ENCODE measurements at regions not wholly inside any gene's neighbourhood (a gene's known extent, or its start where the extent isn't known, plus 50 kb on each side); places are given as distances from the start of the nearest gene placed in this dataset.

DNA sequence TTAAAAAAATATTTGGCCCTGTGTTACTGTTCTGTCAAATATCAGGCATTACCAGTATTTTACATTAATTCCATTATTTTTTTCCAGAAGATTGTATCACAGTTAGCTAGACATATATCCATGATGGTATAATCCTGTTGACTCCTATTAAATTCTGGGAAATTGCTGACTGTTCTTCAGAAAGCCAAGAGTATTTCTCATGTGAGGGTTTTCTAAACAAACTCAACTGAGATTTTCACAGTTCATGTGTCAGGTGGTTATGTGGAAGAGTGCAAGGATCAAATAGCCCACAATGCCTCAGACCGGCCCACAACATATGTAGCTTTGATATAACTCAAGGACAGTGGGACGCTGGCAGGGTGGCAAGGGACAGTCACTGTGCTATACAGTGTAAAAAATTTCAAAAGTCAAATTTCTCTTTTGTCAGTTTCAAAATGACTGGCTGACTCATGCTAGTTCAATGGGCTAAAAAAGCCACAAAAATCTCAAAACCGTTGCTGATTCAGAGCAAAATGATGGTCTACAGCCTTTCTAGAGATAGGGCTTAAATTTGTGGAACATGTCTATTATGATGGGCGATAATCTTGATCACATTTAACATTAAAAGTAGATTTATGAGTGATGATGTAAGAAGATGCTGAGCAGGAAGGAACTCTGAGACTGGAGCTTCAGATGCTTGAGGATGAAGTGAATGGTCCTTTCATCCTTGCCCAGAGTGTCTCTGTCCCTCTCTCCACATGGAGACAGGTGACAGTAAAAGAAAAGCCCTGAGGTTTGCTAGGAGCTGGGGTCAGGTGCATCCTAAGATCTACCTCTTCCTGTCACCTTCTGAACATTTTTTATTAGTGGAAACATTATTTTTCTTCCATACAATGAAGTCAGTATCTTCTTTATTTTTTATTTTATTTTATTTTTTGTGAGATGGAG is 175.8 kb upstream of the PIEZO2 start:
- TF ChIP-seq, protein P1, sequence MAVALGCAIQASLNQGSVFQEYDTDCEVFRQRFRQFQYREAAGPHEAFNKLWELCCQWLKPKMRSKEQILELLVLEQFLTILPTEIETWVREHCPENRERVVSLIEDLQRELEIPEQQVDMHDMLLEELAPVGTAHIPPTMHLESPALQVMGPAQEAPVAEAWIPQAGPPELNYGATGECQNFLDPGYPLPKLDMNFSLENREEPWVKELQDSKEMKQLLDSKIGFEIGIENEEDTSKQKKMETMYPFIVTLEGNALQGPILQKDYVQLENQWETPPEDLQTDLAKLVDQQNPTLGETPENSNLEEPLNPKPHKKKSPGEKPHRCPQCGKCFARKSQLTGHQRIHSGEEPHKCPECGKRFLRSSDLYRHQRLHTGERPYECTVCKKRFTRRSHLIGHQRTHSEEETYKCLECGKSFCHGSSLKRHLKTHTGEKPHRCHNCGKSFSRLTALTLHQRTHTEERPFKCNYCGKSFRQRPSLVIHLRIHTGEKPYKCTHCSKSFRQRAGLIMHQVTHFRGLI (CRISPR knock-in tag; IDR thresholded peaks at IDR 0.05) = no peak
- TF ChIP-seq STAT5B (CRISPR knock-in tag; IDR thresholded peaks at IDR 0.05) (no peak), FOSL1 (tag; conservative IDR thresholded peaks at IDR 0.05) (no peak), KLF6 (CRISPR knock-in tag; IDR thresholded peaks at IDR 0.05; ENCODE audit: borderline replicate concordance) (no peak), ZKSCAN3 (CRISPR knock-in tag; IDR thresholded peaks at IDR 0.05) (no peak), HMG20B (CRISPR knock-in tag; IDR thresholded peaks at IDR 0.05) (no peak), STAT5A (IDR thresholded peaks at IDR 0.05; ENCODE audit: borderline replicate concordance, low read length) (no peak), YBX1 (IDR thresholded peaks at IDR 0.05) (no peak)
- TF ChIP-seq, protein P2, sequence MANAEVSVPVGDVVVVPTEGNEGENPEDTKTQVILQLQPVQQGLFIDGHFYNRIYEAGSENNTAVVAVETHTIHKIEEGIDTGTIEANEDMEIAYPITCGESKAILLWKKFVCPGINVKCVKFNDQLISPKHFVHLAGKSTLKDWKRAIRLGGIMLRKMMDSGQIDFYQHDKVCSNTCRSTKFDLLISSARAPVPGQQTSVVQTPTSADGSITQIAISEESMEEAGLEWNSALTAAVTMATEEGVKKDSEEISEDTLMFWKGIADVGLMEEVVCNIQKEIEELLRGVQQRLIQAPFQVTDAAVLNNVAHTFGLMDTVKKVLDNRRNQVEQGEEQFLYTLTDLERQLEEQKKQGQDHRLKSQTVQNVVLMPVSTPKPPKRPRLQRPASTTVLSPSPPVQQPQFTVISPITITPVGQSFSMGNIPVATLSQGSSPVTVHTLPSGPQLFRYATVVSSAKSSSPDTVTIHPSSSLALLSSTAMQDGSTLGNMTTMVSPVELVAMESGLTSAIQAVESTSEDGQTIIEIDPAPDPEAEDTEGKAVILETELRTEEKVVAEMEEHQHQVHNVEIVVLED (CRISPR knock-in tag; IDR thresholded peaks at IDR 0.05) = no peak

Data from K562 (cell line).